D341Med (cell line): ENCODE measurements at regions not wholly inside any gene's neighbourhood (a gene's known extent, or its start where the extent isn't known, plus 50 kb on each side); places are given as distances from the start of the nearest gene placed in this dataset.

Experiments used
- DNase-seq: peaks from one replicate; pipeline ENCODE4 v3.0.0; 2012; ENCODE audit warnings: low spot score

GRCh38 chr3:87044409-87044808, 53.5 kb upstream of the VGLL3 start:
- no peak for DNase-seq

DNA sequence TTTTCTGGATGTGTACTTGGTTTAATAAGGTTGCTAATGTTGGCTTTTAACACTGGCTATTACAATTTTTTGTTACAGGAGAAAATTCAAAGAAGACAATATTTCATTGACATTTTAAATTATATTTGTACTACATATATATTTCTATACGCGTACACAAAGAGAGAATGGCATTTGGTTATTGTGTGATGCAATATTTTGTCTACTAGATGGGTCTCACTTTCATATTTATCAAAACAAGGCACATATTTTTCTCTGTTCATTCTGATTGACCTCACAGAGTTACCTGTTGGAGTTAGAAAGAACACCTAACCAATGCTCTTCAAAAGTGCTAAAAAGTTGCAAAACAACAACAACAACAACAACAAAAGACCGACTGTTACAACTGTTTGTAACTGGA, 50.2 kb upstream of the VGLL3 start:
- no peak for DNase-seq
